PC-9 (cell line): ENCODE measurements at regions not wholly inside any gene's neighbourhood (a gene's known extent, or its start where the extent isn't known, plus 50 kb on each side); places are given as distances from the start of the nearest gene placed in this dataset.
A peak's percentile ranks its signal among the peaks of the same experiment; 100 is the strongest.
"Not testable (repeated sequence)": the region's sequence is repeated elsewhere in the genome, so short reads cannot be mapped to it uniquely, and the experiment has no call there.

Source experiments
- BruUV-seq: library from RNA; stranded (reverse); fragments of 400-500 nt; replicated peaks from 2 replicates; lab custom pipeline; 2021; lab: Mats Ljungman, UMichigan
- CTCF ChIA-PET: fragments of 300-600 bp; sonication (Branson Sonifier 250); formaldehyde crosslinking; loops from one replicate; lab custom pipeline; 2022; ENCODE audit warnings: antibody characterized with exemption; lab: Charles Lee
- POLR2A ChIA-PET: fragments of 300-600 bp; sonication (Branson Sonifier 250); formaldehyde crosslinking; loops from one replicate; lab custom pipeline; 2022; ENCODE audit warnings: antibody characterized with exemption; ENCODE audit not compliant: unreplicated experiment; lab: Charles Lee
- DNase-seq, 2 experiments: peaks; one replicate each; pipeline versions ENCODE4 v3.0.0 to v3.0.0-alpha.2; 2015 to 2022; ENCODE audit warnings: mixed read lengths in 1 of 2
- H2AFZ ChIP-seq: fragments of 200-600 bp; sonication (generic); 2 replicates; pipeline ENCODE4 v1.8.1; 2017; ENCODE audit warnings: antibody characterized with exemption
- H3F3A ChIP-seq: fragments of 200-600 bp; sonication (generic); 2 replicates; pipeline ENCODE4 v1.8.1; 2017; ENCODE audit warnings: antibody characterized with exemption, mild to moderate bottlenecking, low read depth; ENCODE audit not compliant: insufficient read depth
- H3K27ac ChIP-seq: fragments of 200-600 bp; sonication (generic); 2 replicates; pipeline ENCODE4 v1.6.1; 2016; ENCODE audit warnings: mixed run types
- H3K27me3 ChIP-seq: fragments of 200-600 bp; sonication (generic); 2 replicates; pipeline ENCODE4 v1.6.1; 2016; ENCODE audit warnings: low read depth, mixed run types; ENCODE audit not compliant: insufficient read depth
- H3K36me3 ChIP-seq: fragments of 200-600 bp; sonication (generic); 2 replicates; pipeline ENCODE4 v1.6.1; 2016; ENCODE audit warnings: low read depth, mixed run types
- H3K4me1 ChIP-seq: fragments of 200-600 bp; sonication (generic); replicated peaks from 2 replicates; pipeline ENCODE4 v1.6.1; 2016; ENCODE audit warnings: mixed run types; ENCODE audit not compliant: insufficient read depth
- H3K4me2 ChIP-seq: fragments of 200-600 bp; sonication (generic); 2 replicates; pipeline ENCODE4 v1.6.1; 2017; ENCODE audit warnings: mixed run types
- H3K4me3 ChIP-seq: fragments of 200-600 bp; sonication (generic); 2 replicates; pipeline ENCODE4 v1.6.1; 2016; ENCODE audit warnings: mixed run types
- H3K79me2 ChIP-seq: fragments of 200-600 bp; sonication (generic); 2 replicates; pipeline ENCODE4 v1.6.1; 2017; ENCODE audit warnings: low read depth, mixed run types
- H3K9me2 ChIP-seq: fragments of 200-600 bp; sonication (generic); 2 replicates; pipeline ENCODE4 v1.8.1; 2017; ENCODE audit warnings: mild to moderate bottlenecking; ENCODE audit not compliant: insufficient read depth
- H3K9me3 ChIP-seq: fragments of 200-600 bp; sonication (generic); 2 replicates; pipeline ENCODE4 v1.8.1; 2016; ENCODE audit warnings: low read depth; ENCODE audit not compliant: insufficient read depth
- H4K20me1 ChIP-seq: fragments of 200-600 bp; sonication (generic); 2 replicates; pipeline ENCODE4 v1.8.1; 2017; ENCODE audit not compliant: insufficient read depth
- CTCF ChIP-seq: fragments of 200-600 bp; sonication (generic); conservative IDR thresholded peaks from 2 replicates; pipeline ENCODE4 v1.6.1; 2017; ENCODE audit warnings: mixed run types, antibody characterized with exemption, mild to moderate bottlenecking, moderate library complexity
- EZH2 ChIP-seq: fragments of 200-600 bp; sonication (generic); IDR thresholded peaks from 2 replicates; pipeline ENCODE4 v1.8.0; 2017; ENCODE audit warnings: antibody characterized with exemption, low read depth
- intact Hi-C: fragments of 100-400 bp; cut with micrococcal nuclease; formaldehyde crosslinking; loops from one replicate; pipeline ENCODE4 v1.10.0; 2022; ENCODE audit not compliant: unreplicated experiment

DNA sequence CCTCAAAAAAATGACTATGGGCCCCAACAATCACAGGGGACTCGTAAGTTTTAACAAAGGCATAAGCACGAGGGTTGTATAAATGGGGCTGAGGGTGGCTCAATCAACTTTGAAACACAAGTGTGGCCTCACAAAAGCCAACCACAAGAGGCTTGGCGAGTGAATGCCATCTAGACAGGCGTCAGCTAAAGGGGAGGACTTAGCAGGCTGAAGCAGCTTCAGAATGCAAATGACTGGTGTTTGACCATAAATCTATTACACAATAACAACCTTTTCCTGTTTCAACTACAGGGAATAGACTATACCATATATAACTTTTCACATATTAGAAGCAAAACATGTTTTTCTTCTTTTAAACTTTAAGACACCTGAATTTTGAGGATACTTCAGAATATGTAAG, 777.9 kb downstream of the FSCB start:
- Histone ChIP-seq H3K27ac (no peak overlapping the region), H4K20me1 (no peaks in the 10 kb centered on the region), H3K9me3 (no peaks in the 10 kb centered on the region), H3K79me2 (no peaks in the 10 kb centered on the region), H3K36me3 (no peaks in the 10 kb centered on the region), H3K9me2 (no peaks in the 10 kb centered on the region), H3K4me1 (no peaks in the 10 kb centered on the region), H3K4me3 (no peak overlapping the region), H3F3A (no peaks in the 10 kb centered on the region), H3K27me3 (no peaks in the 10 kb centered on the region), H3K4me2 (no peak overlapping the region), H2AFZ (no peak overlapping the region)
- intact Hi-C loops: no loop called here
- TF ChIP-seq EZH2 (no peak), CTCF (no peak)
- no peak for DNase-seq
- ChIA-PET POLR2A (no interaction called here), CTCF (no interaction called here)
- BruUV-seq: no TSS peak

GRCh38 chr14:43706900-43707299, 800.2 kb downstream of the FSCB start:
- H3K4me3 ChIP-seq: no peak overlapping the region
- H3K27ac ChIP-seq: peak overlapping the region; percentile 64
- H3K9me2 ChIP-seq: no peaks in the 10 kb centered on the region
- H3K9me3 ChIP-seq: no peaks in the 10 kb centered on the region; the same call in 1 of the 2 replicates
- TF ChIP-seq EZH2 (no peak), CTCF (no peak)
- no peak for DNase-seq
- peak overlapping the region; percentile 49; the same call in 1 of the 2 replicates for H2AFZ ChIP-seq
- H3K27me3 ChIP-seq: no peaks in the 10 kb centered on the region
- ChIA-PET CTCF (no interaction called here), POLR2A (interaction anchor here (0.6 kb wide), 1 partner anchor 96 kb away, joined by 3 read pairs; no protein-coding TSS in a partner anchor)
- H3K4me2 ChIP-seq: no peak overlapping the region
- H3F3A ChIP-seq: no peaks in the 10 kb centered on the region
- peaks cover 12% of the 10 kb centered on the region; the same call in 1 of the 2 replicates for H3K4me1 ChIP-seq
- H3K36me3 ChIP-seq: no peaks in the 10 kb centered on the region
- H3K79me2 ChIP-seq: no peaks in the 10 kb centered on the region
- intact Hi-C loops: no loop called here
- H4K20me1 ChIP-seq: no peaks in the 10 kb centered on the region
- no TSS peak for BruUV-seq

GRCh38 chr14:43698561-43699284, 808.4 kb downstream of the FSCB start:
- H3K27ac ChIP-seq, POLR2A ChIA-PET, H3K36me3 ChIP-seq, H3K4me2 ChIP-seq, H3K79me2 ChIP-seq, CTCF ChIA-PET, H3K4me1 ChIP-seq, H3K9me2 ChIP-seq, intact Hi-C loops, H3F3A ChIP-seq, H4K20me1 ChIP-seq, H3K27me3 ChIP-seq, DNase-seq, H2AFZ ChIP-seq, H3K9me3 ChIP-seq, BruUV-seq, H3K4me3 ChIP-seq: not testable (repeated sequence)
